ENCODE measurements at regions not wholly inside any gene's neighbourhood (a gene's known extent, or its start where the extent isn't known, plus 50 kb on each side); places are given as distances from the start of the nearest gene placed in this dataset.
"Not testable (repeated sequence)": the region's sequence is repeated elsewhere in the genome, so short reads cannot be mapped to it uniquely, and the experiment has no call there.

- DNase-seq = no peak
Measured at GRCh38 chr5:158601118-158601517, 498.6 kb downstream of the EBF1 start.

DNA sequence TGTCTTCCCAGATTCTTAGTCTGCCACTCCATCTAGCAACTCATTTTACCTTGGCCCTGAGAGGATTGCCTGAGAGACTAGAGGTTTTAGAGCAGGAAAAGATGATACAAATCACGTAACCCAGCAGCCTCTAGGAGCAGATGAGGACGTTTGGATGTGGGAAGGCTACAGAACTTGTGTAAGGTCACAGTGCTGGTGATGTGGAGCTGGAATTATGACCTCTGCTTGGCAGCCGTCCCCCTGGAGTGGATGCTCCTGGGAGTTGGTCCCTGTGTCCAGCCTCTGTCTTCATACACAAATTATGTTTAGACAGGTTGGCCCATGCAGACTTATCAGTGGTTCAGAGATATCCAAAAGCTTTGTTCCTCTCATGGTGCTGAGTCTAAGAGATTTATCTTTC lies 499.0 kb downstream of the EBF1 start:
- no peak for DNase-seq

DNA sequence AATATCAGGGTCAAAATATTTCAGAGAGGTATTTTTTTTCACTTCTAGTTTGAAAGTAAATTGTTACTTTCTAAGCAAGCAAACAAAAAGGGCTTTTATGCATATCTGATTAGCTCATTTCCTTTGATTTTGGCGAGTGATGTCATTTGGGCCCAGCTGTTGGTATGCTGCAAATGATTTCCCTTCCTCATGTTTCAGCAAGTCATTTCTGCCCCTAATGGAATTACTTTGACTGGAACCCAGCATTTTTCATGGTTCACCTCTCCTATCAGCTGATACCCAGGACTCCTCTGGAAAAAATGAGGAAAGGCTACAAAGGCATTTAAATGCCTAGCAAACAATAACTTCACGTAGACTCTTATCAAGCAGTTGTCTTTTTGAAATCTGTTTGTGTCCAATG lies 500.6 kb downstream of the EBF1 start:
- no peak for DNase-seq

GRCh38 chr5:158594595-158595242 lies 505.0 kb downstream of the EBF1 start:
- DNase-seq = no peak

- no peak for DNase-seq
Measured at GRCh38 chr5:158593925-158594324, 505.8 kb downstream of the EBF1 start.

GRCh38 chr5:158591301-158591863 lies 508.3 kb downstream of the EBF1 start:
- no peak for DNase-seq

DNA sequence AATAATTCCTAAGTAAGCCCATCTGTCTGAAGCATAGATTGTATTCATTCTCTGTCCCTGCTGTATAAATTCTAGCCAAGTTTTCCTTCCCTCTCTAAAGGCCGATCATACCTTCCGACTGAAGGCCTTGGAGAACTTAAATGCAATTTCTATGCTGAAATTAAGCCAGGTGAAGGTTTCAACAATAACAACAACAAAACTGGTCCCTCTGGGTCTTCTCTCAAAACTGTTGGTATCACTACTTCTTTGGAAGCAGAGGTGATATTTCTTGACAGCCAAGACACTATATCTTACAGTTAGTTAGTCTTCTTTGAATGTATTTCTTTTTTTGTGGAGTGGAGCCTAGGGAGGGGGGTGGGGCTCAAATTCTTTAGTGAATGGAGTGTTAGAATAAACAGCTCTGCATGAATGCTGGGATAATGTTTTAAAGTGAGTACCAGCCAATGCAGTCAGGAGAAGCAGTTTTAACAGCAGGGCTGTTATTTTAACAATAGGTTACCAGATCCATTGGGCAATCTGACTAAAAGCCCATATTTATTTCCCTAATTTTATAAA lies 508.9 kb downstream of the EBF1 start:
- no peak for DNase-seq

- no peak for DNase-seq
Measured at GRCh38 chr5:158589939-158590338, 509.8 kb downstream of the EBF1 start.

DNA sequence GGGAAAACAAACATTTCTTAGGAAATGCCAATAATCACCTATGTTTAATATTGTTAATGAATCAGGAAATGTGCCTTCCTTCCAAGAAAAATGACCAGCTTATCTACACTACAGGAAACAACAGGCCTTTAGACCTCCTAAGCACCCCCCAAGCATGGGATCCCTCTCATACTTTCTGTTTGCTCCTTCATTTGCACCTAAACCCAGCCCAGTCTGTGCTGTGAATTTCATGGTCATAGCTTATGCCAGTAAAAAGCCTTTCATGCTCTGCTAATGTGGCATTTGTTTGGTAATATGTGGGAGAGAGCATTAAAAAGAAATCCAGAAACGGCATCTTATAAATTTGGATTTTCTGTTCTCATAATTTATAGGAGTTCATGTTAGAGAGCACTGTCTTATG lies 511.1 kb downstream of the EBF1 start:
- no peak for DNase-seq

DNA sequence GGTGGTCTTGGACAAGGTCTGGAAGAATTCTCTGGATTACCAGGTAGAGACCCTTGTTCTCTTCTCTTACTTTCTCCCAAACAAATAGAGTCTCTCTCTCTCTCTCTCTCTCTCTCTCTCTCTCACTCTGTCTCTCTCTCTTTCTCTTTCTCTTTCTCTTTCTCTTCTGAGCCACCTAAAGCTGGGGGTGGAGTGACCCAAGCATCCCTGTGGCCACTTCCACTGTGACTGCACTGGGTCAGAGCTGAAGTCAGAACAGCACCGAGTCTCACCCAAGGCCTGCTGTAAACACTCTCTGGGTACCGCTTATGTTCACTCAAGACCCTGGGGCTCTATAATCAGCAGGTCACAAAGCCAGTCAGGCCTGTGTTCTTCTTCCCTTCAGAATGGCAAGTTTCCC lies 513.7 kb downstream of the EBF1 start:
- no peak for DNase-seq

DNA sequence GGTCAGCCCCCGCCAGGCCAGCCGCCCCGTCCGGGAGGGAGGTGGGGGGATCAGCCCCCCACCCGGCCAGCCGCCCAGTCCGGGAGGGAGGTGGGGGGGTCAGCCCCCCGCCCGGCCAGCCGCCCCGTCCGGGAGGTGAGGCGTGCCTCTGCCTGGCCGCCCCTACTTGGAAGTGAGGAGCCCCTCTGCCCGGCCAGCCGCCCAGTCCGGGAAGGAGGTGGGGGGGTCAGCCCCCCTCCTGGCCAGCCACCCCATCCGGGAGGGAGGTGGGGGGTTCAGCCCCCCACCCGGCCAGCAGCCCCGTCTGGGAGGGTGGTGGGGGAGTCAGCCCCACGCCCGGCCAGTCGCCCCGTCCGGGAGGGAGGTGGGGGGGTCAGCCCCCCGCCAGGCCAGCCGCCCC lies 517.0 kb downstream of the EBF1 start:
- DNase-seq = not testable (repeated sequence)

DNA sequence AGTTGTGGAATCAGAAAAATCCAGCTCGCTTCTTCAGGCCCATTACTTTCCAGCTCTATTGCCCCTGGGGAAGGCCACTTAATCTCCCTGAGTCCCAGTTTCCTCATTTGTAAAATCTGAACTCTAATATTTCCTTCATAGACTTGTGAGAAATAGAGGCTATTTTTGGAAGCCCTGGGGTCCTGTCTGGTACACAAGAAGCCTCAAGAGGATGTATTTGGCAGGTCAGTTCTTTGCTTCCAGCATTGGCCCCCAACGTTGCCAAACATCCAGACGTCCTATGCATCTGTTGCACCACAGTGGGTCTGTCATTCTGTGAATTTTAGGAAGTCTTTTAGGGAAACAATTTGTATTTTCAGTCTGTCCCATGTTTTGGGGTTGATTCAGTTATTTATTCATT lies 525.9 kb downstream of the EBF1 start:
- no peak for DNase-seq

DNA sequence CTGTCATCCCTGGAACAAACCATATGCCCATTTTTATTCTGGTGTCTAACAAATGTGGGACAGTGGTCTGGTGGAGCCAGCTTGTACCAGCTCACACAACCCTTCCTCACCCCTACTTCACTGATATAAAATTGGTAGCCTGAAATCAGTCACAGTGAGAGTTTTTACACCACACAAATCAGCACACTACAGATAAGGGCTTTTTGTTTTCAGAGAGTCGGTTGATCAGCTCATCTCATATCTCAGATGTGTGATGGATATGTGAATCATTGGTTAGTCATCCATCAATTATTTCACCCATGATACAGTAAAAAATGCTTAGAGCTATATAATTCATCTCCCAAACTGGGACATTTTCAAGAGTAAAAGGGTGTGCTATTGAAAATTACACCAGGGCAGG lies 529.2 kb downstream of the EBF1 start:
- no peak for DNase-seq

DNA sequence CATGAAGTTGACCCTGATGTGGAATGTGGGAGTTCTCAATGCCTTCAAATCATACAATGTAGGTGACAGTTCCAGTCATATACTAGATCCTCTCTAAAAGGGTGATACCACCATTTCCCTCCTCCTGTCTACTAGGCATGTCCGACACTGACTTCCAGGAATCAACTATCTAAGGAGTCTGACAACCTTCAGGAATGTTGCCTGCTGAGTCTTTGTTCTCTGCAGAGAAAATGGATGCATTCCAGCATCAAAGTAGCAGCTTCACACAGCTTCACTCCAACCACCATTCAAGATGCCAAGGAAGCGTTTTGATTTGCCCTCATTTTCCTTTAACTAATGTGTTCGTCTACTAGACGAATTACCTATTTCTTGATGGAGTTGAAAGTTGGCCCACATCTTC lies 530.2 kb downstream of the EBF1 start:
- no peak for DNase-seq

GRCh38 chr5:158565017-158565789 lies 534.5 kb downstream of the EBF1 start:
- no peak for DNase-seq

- DNase-seq = no peak
Measured at GRCh38 chr5:158563760-158564390, 535.8 kb downstream of the EBF1 start.

- no peak for DNase-seq
Measured at GRCh38 chr5:158561562-158562190, 538.0 kb downstream of the EBF1 start.

DNA sequence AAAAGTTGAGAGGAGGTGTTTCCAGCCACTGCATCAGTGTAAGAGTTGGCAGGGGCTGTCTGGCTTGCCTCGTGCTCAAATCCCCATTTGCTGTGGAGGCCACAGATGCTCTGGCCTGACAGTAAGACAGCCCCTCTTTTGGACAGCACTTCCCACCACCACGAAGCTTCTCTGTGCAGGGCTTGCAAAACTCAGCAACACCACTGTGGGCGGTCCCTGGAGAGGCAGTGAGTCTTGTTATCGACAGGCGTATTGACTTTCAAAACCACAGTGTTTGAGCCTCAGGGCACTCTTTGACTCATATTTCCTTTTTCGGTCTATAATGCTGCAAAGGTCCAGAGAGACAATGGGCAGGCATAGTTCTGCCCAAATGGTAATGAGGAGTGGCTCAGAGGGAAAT lies 539.5 kb downstream of the EBF1 start:
- no peak for DNase-seq

DNA sequence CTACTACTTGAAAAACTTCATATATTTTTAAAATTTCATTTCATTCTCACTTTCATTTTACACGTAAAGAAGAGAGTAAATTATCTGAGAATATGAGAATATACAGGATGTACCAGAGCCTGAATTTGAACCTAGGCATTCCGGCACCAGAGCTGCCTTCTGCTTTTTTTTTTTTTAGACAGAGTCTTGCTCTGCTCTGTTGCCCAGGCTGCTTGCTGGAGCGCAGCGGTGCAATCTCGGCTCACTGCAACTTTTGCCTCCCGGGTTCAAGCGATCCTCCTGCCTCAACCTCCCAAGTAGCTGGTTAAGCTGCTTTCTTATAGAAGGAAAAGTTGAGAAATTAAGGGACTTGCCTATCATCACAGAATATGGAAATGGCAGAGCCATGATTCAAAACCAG lies 540.1 kb downstream of the EBF1 start:
- DNase-seq = no peak

- no peak for DNase-seq
Measured at GRCh38 chr5:158559066-158559465, 540.6 kb downstream of the EBF1 start.

GRCh38 chr5:158553962-158554336 lies 545.8 kb downstream of the EBF1 start:
- no peak for DNase-seq

- DNase-seq = no peak
Measured at GRCh38 chr5:158553195-158553961, 546.3 kb downstream of the EBF1 start.

Measured in T-helper 1 cell (primary cell).